Epithelial cell of esophagus (primary cell): ENCODE measurements at regions not wholly inside any gene's neighbourhood (a gene's known extent, or its start where the extent isn't known, plus 50 kb on each side); places are given as distances from the start of the nearest gene placed in this dataset.
A peak's percentile ranks its signal among the peaks of the same experiment; 100 is the strongest.

Experiments
- DNase-seq: peaks from one replicate; pipeline ENCODE4 v3.0.0; 2010; ENCODE audit warnings: low read depth
- H3K4me3 ChIP-seq: 2 replicates; pipeline ENCODE4 v1.5.1; 2011; ENCODE audit warnings: mild to moderate bottlenecking, low read length, control low read depth
- CTCF ChIP-seq: IDR thresholded peaks from 2 replicates; pipeline ENCODE4 v1.5.1; 2011; ENCODE audit warnings: low read depth, mild to moderate bottlenecking, low read length, control low read depth, inconsistent platforms; ENCODE audit not compliant: insufficient read depth; ENCODE audit errors: missing control alignments

- no peak overlapping the region for H3K4me3 ChIP-seq
- no peak for DNase-seq
- no peak for TF ChIP-seq CTCF
Observed at GRCh38 chr7:15087771-15088170, 185.2 kb upstream of the DGKB start.

GRCh38 chr7:15086862-15087261, 184.3 kb upstream of the DGKB start:
- H3K4me3 ChIP-seq, result no peak overlapping the region
- TF ChIP-seq CTCF, result no peak
- DNase-seq, result peak; percentile 4

- no peak overlapping the region for H3K4me3 ChIP-seq
- TF ChIP-seq CTCF, result no peak
- DNase-seq, result peak; percentile 17
Observed at GRCh38 chr7:15086131-15086611, 183.6 kb upstream of the DGKB start.

- DNase-seq, result no peak
- H3K4me3 ChIP-seq, result no peak overlapping the region
- no peak for TF ChIP-seq CTCF
Observed at GRCh38 chr7:15085366-15085765, 182.8 kb upstream of the DGKB start.

- DNase-seq, result no peak
- TF ChIP-seq CTCF, result no peak
- H3K4me3 ChIP-seq, result no peak overlapping the region
Observed at GRCh38 chr7:15084368-15084767, 181.8 kb upstream of the DGKB start.

GRCh38 chr7:15081891-15082290, 179.3 kb upstream of the DGKB start:
- DNase-seq, result no peak
- no peak overlapping the region for H3K4me3 ChIP-seq
- no peak for TF ChIP-seq CTCF

GRCh38 chr7:15073301-15073700, 170.8 kb upstream of the DGKB start:
- TF ChIP-seq CTCF, result no peak
- no peak overlapping the region for H3K4me3 ChIP-seq
- DNase-seq, result no peak
